Loucy (cell line): ENCODE measurements at regions not wholly inside any gene's neighbourhood (a gene's known extent, or its start where the extent isn't known, plus 50 kb on each side); places are given as distances from the start of the nearest gene placed in this dataset.

Experiments used
- H2AFZ ChIP-seq: fragments of 200-600 bp; sonication (generic); 2 replicates; pipeline ENCODE4 v1.6.0; 2016; ENCODE audit warnings: antibody characterized with exemption, mild to moderate bottlenecking, low read length, moderate library complexity
- H3F3A ChIP-seq: fragments of 200-600 bp; 2 replicates; pipeline ENCODE4 v1.6.0; 2016; ENCODE audit warnings: antibody characterized with exemption, low read depth, mild to moderate bottlenecking
- H3K27me3 ChIP-seq: fragments of 200-600 bp; sonication (generic); 2 replicates; pipeline ENCODE4 v1.6.1; 2014; ENCODE audit warnings: low read length, mild to moderate bottlenecking; ENCODE audit not compliant: insufficient read depth, poor library complexity, severe bottlenecking
- H3K36me3 ChIP-seq: fragments of 200-600 bp; sonication (generic); 2 replicates; pipeline ENCODE4 v1.6.1; 2016; ENCODE audit warnings: low read length; ENCODE audit not compliant: insufficient read depth
- H3K4me1 ChIP-seq: fragments of 200-600 bp; sonication (generic); 2 replicates; pipeline ENCODE4 v1.5.1; 2014; ENCODE audit warnings: low read length, mild to moderate bottlenecking; ENCODE audit not compliant: insufficient read depth, poor library complexity, severe bottlenecking
- H3K4me2 ChIP-seq: fragments of 200-600 bp; sonication (generic); 2 replicates; pipeline ENCODE4 v1.6.0; 2014; ENCODE audit warnings: antibody characterized with exemption, low read length, low read depth, mild to moderate bottlenecking; ENCODE audit not compliant: poor library complexity, severe bottlenecking
- H3K4me3 ChIP-seq: fragments of 200-600 bp; sonication (generic); 2 replicates; pipeline ENCODE4 v1.5.1; 2014; ENCODE audit warnings: low read length, mild to moderate bottlenecking, mixed read lengths; ENCODE audit not compliant: poor library complexity, severe bottlenecking
- H3K79me2 ChIP-seq: fragments of 200-600 bp; sonication (generic); 2 replicates; pipeline ENCODE4 v1.6.1; 2014; ENCODE audit warnings: low read length; ENCODE audit not compliant: insufficient read depth
- H3K9ac ChIP-seq: fragments of 200-600 bp; sonication (generic); 2 replicates; pipeline ENCODE4 v1.6.0; 2014; ENCODE audit warnings: mild to moderate bottlenecking, low read depth, low read length, moderate library complexity; ENCODE audit not compliant: poor library complexity, severe bottlenecking
- H3K9me2 ChIP-seq: fragments of 200-600 bp; sonication (generic); replicated peaks from 2 replicates; pipeline ENCODE4 v1.6.1; 2016; ENCODE audit warnings: low read depth, low read length, mixed read lengths
- H3K9me3 ChIP-seq: fragments of 200-600 bp; sonication (generic); 2 replicates; pipeline ENCODE4 v1.6.1; 2014; ENCODE audit warnings: mild to moderate bottlenecking, antibody characterized with exemption, low read length, low read depth; ENCODE audit not compliant: insufficient read depth
- H4K20me1 ChIP-seq: fragments of 200-600 bp; sonication (generic); 2 replicates; pipeline ENCODE4 v1.6.0; 2014; ENCODE audit warnings: antibody characterized with exemption, low read length, mild to moderate bottlenecking; ENCODE audit not compliant: insufficient read depth, poor library complexity, severe bottlenecking
- CTCF ChIP-seq: fragments of 200-600 bp; sonication (generic); conservative IDR thresholded peaks from 2 replicates; pipeline ENCODE4 v1.5.1; 2014; ENCODE audit warnings: mild to moderate bottlenecking, antibody characterized with exemption, low read length
- EZH2phosphoT487 ChIP-seq: fragments of 200-600 bp; IDR thresholded peaks from 2 replicates; pipeline ENCODE4 v1.6.1; 2018; ENCODE audit warnings: antibody characterized with exemption, mild to moderate bottlenecking, moderate library complexity, borderline replicate concordance

GRCh38 chr6:14735956-14736486 is 509.8 kb upstream of the JARID2 start:
- no peaks in the 10 kb centered on the region for H3K27me3 ChIP-seq
- no peaks in the 10 kb centered on the region for H3K9me3 ChIP-seq
- H2AFZ ChIP-seq, result no peak overlapping the region
- H4K20me1 ChIP-seq, result no peaks in the 10 kb centered on the region
- no peak overlapping the region for H3K4me2 ChIP-seq
- no peak for TF ChIP-seq CTCF
- no peak for TF ChIP-seq EZH2phosphoT487
- H3K9me2 ChIP-seq, result no peaks in the 10 kb centered on the region
- no peaks in the 10 kb centered on the region for H3F3A ChIP-seq
- H3K4me3 ChIP-seq, result no peak overlapping the region
- H3K4me1 ChIP-seq, result peaks cover 44% of the 10 kb centered on the region
- H3K9ac ChIP-seq, result no peak overlapping the region
- no peaks in the 10 kb centered on the region for H3K79me2 ChIP-seq
- H3K36me3 ChIP-seq, result no peaks in the 10 kb centered on the region

- no peak overlapping the region for H2AFZ ChIP-seq
- H3K9ac ChIP-seq, result no peak overlapping the region
- no peaks in the 10 kb centered on the region for H3K27me3 ChIP-seq
- no peaks in the 10 kb centered on the region for H3K36me3 ChIP-seq
- H4K20me1 ChIP-seq, result no peaks in the 10 kb centered on the region
- no peak overlapping the region for H3K4me2 ChIP-seq
- TF ChIP-seq CTCF, result no peak
- TF ChIP-seq EZH2phosphoT487, result no peak
- no peaks in the 10 kb centered on the region for H3F3A ChIP-seq
- no peak overlapping the region for H3K4me3 ChIP-seq
- H3K9me2 ChIP-seq, result no peaks in the 10 kb centered on the region
- peaks cover 44% of the 10 kb centered on the region for H3K4me1 ChIP-seq
- H3K79me2 ChIP-seq, result no peaks in the 10 kb centered on the region
- no peaks in the 10 kb centered on the region for H3K9me3 ChIP-seq
Measured at GRCh38 chr6:14736554-14736953, 509.3 kb upstream of the JARID2 start.

GRCh38 chr6:14738497-14738896 is 507.4 kb upstream of the JARID2 start:
- H3K4me1 ChIP-seq, result peaks cover 40% of the 10 kb centered on the region
- no peak overlapping the region for H2AFZ ChIP-seq
- TF ChIP-seq CTCF, result no peak
- no peak for TF ChIP-seq EZH2phosphoT487
- no peak overlapping the region for H3K4me3 ChIP-seq
- no peaks in the 10 kb centered on the region for H3K9me3 ChIP-seq
- H3K27me3 ChIP-seq, result no peaks in the 10 kb centered on the region
- no peaks in the 10 kb centered on the region for H3F3A ChIP-seq
- no peaks in the 10 kb centered on the region for H4K20me1 ChIP-seq
- H3K9me2 ChIP-seq, result no peaks in the 10 kb centered on the region
- no peak overlapping the region for H3K4me2 ChIP-seq
- no peak overlapping the region for H3K9ac ChIP-seq
- no peaks in the 10 kb centered on the region for H3K79me2 ChIP-seq
- no peaks in the 10 kb centered on the region for H3K36me3 ChIP-seq
